Mucosa of rectum (tissue), 2 donors: ENCODE measurements at regions not wholly inside any gene's neighbourhood (a gene's known extent, or its start where the extent isn't known, plus 50 kb on each side); places are given as distances from the start of the nearest gene placed in this dataset.

Experiments
- H3K27ac ChIP-seq, 2 donors: one replicate each; pipeline ENCODE4 v1.7.0; 2013; ENCODE audit warnings: inconsistent platforms in 2 of 2, low read depth in 2 of 2, low read length in 2 of 2
- H3K27me3 ChIP-seq, 2 donors: one replicate each; pipeline ENCODE4 v1.7.0; 2013; ENCODE audit warnings: low read length in 2 of 2; ENCODE audit not compliant: control insufficient read depth in 2 of 2, insufficient read depth in 2 of 2
- H3K36me3 ChIP-seq, 2 donors: one replicate each; pipeline ENCODE4 v1.7.0; 2013; ENCODE audit warnings: low read length in 2 of 2; ENCODE audit not compliant: control insufficient read depth in 2 of 2, insufficient read depth in 2 of 2
- H3K4me1 ChIP-seq, 2 donors: one replicate each; pipeline ENCODE4 v1.7.0; 2013; ENCODE audit warnings: low read length in 2 of 2, mild to moderate bottlenecking in 1 of 2; ENCODE audit not compliant: control insufficient read depth in 2 of 2, insufficient read depth in 2 of 2
- H3K4me3 ChIP-seq, 2 donors: one replicate each; pipeline ENCODE4 v1.7.0; 2013; ENCODE audit warnings: low read length in 2 of 2
- H3K9ac ChIP-seq, 2 donors: one replicate each; pipeline ENCODE4 v1.7.0; 2013; ENCODE audit warnings: low read length in 2 of 2, low read depth in 1 of 2, mild to moderate bottlenecking in 1 of 2
- H3K9me3 ChIP-seq, 2 donors: one replicate each; pipeline ENCODE4 v1.7.0; 2013; ENCODE audit warnings: low read length in 2 of 2; ENCODE audit not compliant: control insufficient read depth in 2 of 2
- donor health status: healthy.
- donor health status: Normal muscosa, but diverticular disease.

GRCh38 chr1:60345621-60346020, 272.1 kb upstream of the C1orf87 start:
- no peaks in the 10 kb centered on the region for H3K27me3 ChIP-seq
- no peak overlapping the region for H3K27ac ChIP-seq
- no peaks in the 10 kb centered on the region for H3K9me3 ChIP-seq
- no peak overlapping the region for H3K9ac ChIP-seq
- no peaks in the 10 kb centered on the region for H3K36me3 ChIP-seq
- no peaks in the 10 kb centered on the region for H3K4me1 ChIP-seq
- H3K4me3 ChIP-seq = no peak overlapping the region

GRCh38 chr1:60345049-60345448, 271.5 kb upstream of the C1orf87 start:
- no peaks in the 10 kb centered on the region for H3K36me3 ChIP-seq
- no peaks in the 10 kb centered on the region for H3K4me1 ChIP-seq
- H3K9me3 ChIP-seq = no peaks in the 10 kb centered on the region
- H3K4me3 ChIP-seq = no peak overlapping the region
- no peaks in the 10 kb centered on the region for H3K27me3 ChIP-seq
- H3K9ac ChIP-seq = no peak overlapping the region
- H3K27ac ChIP-seq = no peak overlapping the region

- Histone ChIP-seq H3K4me3 (no peak overlapping the region), H3K9ac (no peak overlapping the region), H3K36me3 (no peaks in the 10 kb centered on the region), H3K27me3 (no peaks in the 10 kb centered on the region), H3K9me3 (no peaks in the 10 kb centered on the region), H3K27ac (no peak overlapping the region), H3K4me1 (no peaks in the 10 kb centered on the region)
Measured at GRCh38 chr1:60343736-60344135, 270.2 kb upstream of the C1orf87 start.

- no peak overlapping the region for H3K27ac ChIP-seq
Measured at GRCh38 chr1:60342569-60342968, 269.0 kb upstream of the C1orf87 start.

GRCh38 chr1:60341274-60341673, 267.7 kb upstream of the C1orf87 start:
- H3K27me3 ChIP-seq = no peaks in the 10 kb centered on the region
- H3K4me3 ChIP-seq = no peak overlapping the region
- no peaks in the 10 kb centered on the region for H3K36me3 ChIP-seq
- no peak overlapping the region for H3K9ac ChIP-seq
- no peaks in the 10 kb centered on the region for H3K9me3 ChIP-seq
- no peaks in the 10 kb centered on the region for H3K4me1 ChIP-seq
- H3K27ac ChIP-seq = no peak overlapping the region

More at GRCh38 chr1:60342569-60342968, 269.0 kb upstream of the C1orf87 start:
- H3K9me3 ChIP-seq = no peaks in the 10 kb centered on the region
- H3K4me1 ChIP-seq = no peaks in the 10 kb centered on the region
- no peaks in the 10 kb centered on the region for H3K27me3 ChIP-seq
- H3K4me3 ChIP-seq = no peak overlapping the region
- H3K36me3 ChIP-seq = no peaks in the 10 kb centered on the region
- no peak overlapping the region for H3K9ac ChIP-seq

- Histone ChIP-seq H3K27ac (no peak overlapping the region), H3K27me3 (no peaks in the 10 kb centered on the region), H3K4me1 (no peaks in the 10 kb centered on the region), H3K36me3 (no peaks in the 10 kb centered on the region), H3K9me3 (no peaks in the 10 kb centered on the region), H3K4me3 (no peak overlapping the region), H3K9ac (no peak overlapping the region)
Measured at GRCh38 chr1:60331647-60332046, 258.1 kb upstream of the C1orf87 start.

GRCh38 chr1:60329651-60330050, 256.1 kb upstream of the C1orf87 start:
- Histone ChIP-seq H3K4me1 (no peaks in the 10 kb centered on the region), H3K36me3 (no peaks in the 10 kb centered on the region), H3K9me3 (no peaks in the 10 kb centered on the region), H3K27me3 (no peaks in the 10 kb centered on the region), H3K27ac (no peak overlapping the region), H3K4me3 (no peak overlapping the region), H3K9ac (no peak overlapping the region)

GRCh38 chr1:60311838-60312237, 238.3 kb upstream of the C1orf87 start:
- no peaks in the 10 kb centered on the region for H3K9me3 ChIP-seq
- no peaks in the 10 kb centered on the region for H3K4me1 ChIP-seq
- H3K9ac ChIP-seq = no peak overlapping the region
- no peak overlapping the region for H3K4me3 ChIP-seq
- no peaks in the 10 kb centered on the region for H3K27me3 ChIP-seq
- no peaks in the 10 kb centered on the region for H3K36me3 ChIP-seq
- no peak overlapping the region for H3K27ac ChIP-seq

- H3K27ac ChIP-seq = no peak overlapping the region
- no peak overlapping the region for H3K9ac ChIP-seq
- no peaks in the 10 kb centered on the region for H3K4me1 ChIP-seq
- H3K27me3 ChIP-seq = no peaks in the 10 kb centered on the region
- no peaks in the 10 kb centered on the region for H3K36me3 ChIP-seq
- no peaks in the 10 kb centered on the region for H3K9me3 ChIP-seq
- H3K4me3 ChIP-seq = no peak overlapping the region
Measured at GRCh38 chr1:60299581-60299980, 226.0 kb upstream of the C1orf87 start.

- Histone ChIP-seq H3K36me3 (no peaks in the 10 kb centered on the region), H3K4me3 (no peak overlapping the region), H3K4me1 (no peaks in the 10 kb centered on the region), H3K27me3 (no peaks in the 10 kb centered on the region), H3K9ac (no peak overlapping the region), H3K27ac (no peak overlapping the region), H3K9me3 (no peaks in the 10 kb centered on the region)
Measured at GRCh38 chr1:60298290-60298689, 224.7 kb upstream of the C1orf87 start.

GRCh38 chr1:60296794-60297193, 223.2 kb upstream of the C1orf87 start:
- no peak overlapping the region for H3K27ac ChIP-seq
- H3K9ac ChIP-seq = no peak overlapping the region
- H3K9me3 ChIP-seq = no peaks in the 10 kb centered on the region
- no peaks in the 10 kb centered on the region for H3K36me3 ChIP-seq
- H3K27me3 ChIP-seq = no peaks in the 10 kb centered on the region
- H3K4me1 ChIP-seq = no peaks in the 10 kb centered on the region
- H3K4me3 ChIP-seq = no peak overlapping the region
